Stimulated activated naive CD4-positive, alpha-beta T cell treated with Interleukin-2 at 50 U/mL for 16 hours (primary cell): ENCODE measurements at regions not wholly inside any gene's neighbourhood (a gene's known extent, or its start where the extent isn't known, plus 50 kb on each side); places are given as distances from the start of the nearest gene placed in this dataset.
"Not testable (repeated sequence)": the region's sequence is repeated elsewhere in the genome, so short reads cannot be mapped to it uniquely, and the experiment has no call there.

Experiments
- DNase-seq: peaks from one replicate; lab custom pipeline; 2025; lab: John Stamatoyannopoulos, UW

GRCh38 chr3:139113993-139114375, 69.3 kb upstream of the PRR23C start:
- DNase-seq = no peak

DNA sequence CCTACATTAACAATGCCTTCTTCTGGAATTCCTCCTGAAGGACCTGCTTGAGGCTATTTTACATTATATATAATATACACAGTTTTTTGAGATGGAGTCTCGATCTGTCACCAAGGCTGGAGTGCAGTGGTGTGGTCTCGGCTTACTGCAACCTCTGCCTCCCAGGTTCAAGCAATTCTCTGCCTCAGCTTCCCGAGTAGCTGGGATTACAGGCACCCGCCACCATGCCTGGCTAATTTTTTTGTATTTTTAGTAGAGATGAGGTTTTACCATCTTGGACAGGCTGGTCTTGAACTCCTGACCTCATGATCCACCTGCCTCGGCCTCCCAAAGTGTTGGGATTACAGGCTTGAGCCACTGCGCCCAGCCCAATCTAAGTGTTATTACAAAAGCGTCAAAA, 71.9 kb upstream of the PRR23C start:
- DNase-seq = not testable (repeated sequence)

GRCh38 chr3:139117136-139117675, 72.5 kb upstream of the PRR23C start:
- no peak for DNase-seq

DNA sequence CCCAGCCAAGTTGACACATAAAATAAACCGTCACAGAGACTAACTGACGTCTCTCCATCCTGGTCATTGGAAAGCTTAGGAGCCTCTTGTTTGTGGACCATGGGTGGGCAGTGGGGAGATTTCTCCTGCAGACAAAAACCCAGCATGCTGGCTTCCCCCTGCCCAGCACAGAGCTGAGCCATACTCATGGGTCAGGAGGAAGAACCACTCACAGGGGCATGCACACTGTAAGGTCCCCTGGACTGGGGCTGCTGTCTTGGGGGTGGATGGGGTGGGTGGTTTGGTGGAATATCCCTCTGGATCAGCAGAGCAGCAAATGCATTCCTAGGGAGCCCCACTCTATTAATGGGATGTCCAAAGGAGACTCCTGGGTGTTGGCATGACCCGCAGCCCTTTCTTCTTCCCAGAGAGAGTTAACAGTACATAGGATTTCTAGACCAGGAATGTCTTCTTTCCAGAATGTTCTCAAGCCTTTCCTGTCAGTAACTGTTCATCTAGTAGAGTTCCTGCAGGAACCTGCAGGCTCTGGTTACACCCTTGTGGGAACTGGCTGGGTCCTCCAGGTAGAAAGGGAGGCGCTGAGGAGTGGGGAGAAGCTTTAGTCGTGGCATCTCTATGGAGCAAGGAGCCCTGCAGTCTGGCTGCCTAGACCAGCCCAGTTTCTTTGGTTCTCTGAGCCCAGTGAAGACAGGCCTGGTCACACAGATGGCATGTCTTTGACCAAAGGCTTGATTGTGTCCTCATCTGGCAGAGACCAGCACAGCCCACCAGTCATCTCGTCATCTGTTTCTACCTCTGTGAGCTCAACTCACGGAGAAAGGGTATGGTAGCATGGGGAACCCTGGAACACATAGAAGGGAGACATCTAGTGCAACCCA, 73.4 kb upstream of the PRR23C start:
- DNase-seq = no peak

GRCh38 chr3:139118835-139119234, 74.1 kb upstream of the PRR23C start:
- DNase-seq = no peak

GRCh38 chr3:139119331-139120025, 74.8 kb upstream of the PRR23C start:
- no peak for DNase-seq

DNA sequence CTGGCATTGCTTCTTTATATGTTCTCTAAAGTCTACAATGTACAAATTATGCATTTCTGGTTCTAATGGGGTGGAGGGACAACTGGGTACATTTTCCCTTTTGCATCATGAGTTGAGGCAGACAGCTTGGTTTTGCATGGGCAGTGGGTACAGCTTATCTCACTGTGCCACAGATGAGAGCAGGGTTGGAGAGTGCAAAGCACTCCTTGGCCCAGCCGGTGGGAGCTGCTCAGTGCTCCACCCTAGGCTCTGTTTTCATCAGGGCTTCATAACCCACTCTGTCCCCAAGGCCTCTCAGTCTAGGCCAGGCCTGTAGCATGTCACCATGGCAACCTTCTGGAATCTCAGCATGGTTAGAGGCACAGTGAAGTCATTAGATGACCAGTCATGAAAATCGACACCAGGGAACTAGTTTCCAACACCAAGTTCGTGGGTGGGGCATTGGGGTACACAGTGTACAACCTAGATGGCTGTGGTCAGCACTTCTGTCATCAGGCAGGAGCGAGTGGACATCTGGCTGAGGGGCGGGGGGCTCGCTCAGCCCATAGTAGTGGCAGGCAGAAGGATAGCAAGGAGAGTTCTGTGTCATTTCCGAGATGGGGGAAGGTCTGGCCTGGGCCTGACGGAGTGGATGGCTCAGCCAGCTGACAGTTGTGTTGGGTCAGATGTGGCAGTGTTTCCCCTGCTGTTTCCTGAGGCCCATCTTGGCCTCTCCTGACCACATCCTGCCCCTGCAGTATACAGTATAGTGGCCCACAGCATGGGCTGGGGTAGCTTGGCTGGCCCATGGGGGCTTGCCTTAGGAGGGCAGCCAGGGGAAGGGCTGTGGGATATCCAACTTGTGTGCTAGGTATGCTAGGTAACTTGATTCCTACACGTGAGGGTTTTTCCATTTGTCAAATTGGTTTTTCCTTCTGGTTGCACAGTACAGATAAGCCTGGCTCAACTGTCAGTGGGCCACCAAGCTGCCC, 75.7 kb upstream of the PRR23C start:
- no peak for DNase-seq

GRCh38 chr3:139121513-139122220, 77.0 kb upstream of the PRR23C start:
- no peak for DNase-seq

DNA sequence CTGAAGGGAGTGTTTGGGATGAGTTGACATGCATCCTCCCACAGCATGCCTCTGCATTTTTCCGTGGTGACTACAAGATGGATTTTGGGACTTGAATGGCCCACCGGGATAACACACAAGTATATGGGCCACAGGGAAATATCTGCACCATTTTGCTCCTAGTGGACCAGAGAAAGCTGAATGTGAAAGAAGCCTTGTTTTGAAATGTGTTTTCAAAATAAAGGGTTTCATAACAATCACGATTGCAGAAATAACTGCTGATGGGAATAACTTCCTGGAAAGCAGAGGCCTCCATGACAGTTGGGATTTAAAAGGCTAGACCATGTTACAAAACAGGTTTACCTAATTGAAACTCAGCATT, 77.5 kb upstream of the PRR23C start:
- DNase-seq = no peak

DNA sequence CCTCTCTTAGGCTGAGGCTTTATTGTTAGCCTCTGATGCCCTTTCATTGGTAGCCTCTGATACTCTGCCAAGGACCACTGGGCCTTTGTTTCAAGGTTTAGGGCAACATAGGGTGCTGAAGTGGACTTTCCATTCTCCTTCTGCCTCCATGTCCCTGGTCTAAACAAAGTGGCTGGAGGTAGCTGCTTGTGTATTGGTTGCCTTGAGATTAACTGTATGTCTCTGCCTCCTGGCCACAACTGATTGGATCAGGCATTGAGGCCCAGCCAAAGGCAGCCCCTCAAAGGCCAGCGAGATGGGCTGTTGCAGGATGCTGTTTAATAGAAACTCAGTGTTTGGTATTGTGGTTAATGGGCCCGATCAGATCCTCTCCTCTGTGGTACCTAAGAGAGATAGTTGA, 77.9 kb upstream of the PRR23C start:
- DNase-seq = no peak

- DNase-seq = no peak
Measured at GRCh38 chr3:139123377-139124095, 78.8 kb upstream of the PRR23C start.

- DNase-seq = no peak
Measured at GRCh38 chr3:139124197-139124596, 79.5 kb upstream of the PRR23C start.

DNA sequence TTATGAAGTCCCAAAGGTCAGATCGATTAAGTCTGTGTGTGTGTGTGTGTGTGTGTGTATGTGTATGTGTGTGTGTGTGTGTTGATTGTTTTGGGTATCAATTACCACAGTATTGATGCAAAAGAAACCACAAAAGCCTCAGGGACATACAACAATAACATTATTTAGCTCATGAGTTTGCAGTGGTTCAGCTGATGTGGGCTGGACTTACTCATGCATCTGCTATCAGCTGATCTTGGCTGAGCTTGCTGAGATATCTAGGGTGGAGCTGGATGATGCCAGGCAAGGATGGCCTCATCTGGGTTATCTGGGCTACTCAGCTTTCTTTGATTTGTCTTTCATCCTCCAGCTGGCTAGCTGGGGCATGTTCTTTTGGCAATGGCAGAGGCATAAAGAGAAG, 82.4 kb upstream of the PRR23C start:
- no peak for DNase-seq

DNA sequence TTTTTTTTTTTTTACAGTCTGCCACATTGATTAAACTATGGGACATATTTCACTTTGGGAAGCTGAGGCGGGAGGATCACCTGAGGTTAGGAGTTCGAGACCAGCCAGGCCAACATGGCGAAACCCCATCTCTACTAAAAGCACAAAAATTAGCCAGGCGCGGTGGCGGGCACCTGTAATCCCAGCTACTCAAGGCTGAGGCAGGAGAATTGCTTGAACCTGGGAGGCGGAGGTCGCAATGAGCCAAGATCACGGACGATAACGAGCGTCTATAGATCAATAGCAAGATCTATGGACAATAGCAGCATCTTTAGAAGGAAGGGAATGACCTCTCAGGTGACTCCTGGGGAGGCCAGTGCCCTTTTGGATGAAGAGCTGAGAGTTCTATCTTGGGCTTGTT, 82.9 kb upstream of the PRR23C start:
- not testable (repeated sequence) for DNase-seq

GRCh38 chr3:139128803-139129202, 84.1 kb upstream of the PRR23C start:
- no peak for DNase-seq

GRCh38 chr3:139129892-139130291, 85.2 kb upstream of the PRR23C start:
- DNase-seq = no peak

DNA sequence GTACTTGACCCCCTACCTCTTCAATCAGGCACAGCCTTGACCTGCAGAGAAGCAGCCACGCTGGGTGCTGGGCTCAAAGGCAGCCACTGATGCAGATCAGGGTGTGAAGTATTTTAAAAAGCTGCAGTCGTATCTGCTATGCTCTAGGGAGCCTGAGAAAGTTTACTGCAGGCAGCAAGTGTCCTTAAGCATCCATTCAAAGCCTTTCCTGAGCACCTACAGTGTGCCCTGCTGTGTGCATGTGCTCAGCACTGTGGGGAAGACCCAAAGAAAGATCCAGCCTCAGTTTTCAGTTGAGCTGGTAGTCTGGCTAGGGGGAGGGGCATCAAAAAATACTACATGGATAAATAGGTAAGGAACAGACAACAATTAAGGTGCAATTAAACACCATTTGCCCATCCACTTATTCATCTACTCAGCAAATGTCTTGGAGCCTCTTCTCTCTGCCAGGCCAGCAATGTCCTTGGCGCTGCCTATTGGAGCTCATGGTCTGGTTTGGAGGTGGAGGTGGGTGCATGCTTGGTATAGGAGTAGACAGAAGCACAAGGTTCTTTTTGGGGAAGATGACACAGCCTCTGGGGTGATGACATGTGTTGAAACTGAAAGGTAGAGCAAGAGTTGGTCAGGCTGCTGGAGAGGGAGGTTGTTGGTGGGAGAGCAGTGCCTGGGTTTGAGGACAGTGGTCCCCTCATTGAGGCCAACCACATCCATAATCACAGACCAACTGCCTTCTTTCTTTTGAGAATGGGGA, 85.9 kb upstream of the PRR23C start:
- DNase-seq = no peak

GRCh38 chr3:139131951-139132350, 87.3 kb upstream of the PRR23C start:
- DNase-seq = no peak

GRCh38 chr3:139132976-139133375, 88.3 kb upstream of the PRR23C start:
- no peak for DNase-seq
